Psoas muscle (tissue), 7 donors: ENCODE measurements at regions not wholly inside any gene's neighbourhood (a gene's known extent, or its start where the extent isn't known, plus 50 kb on each side); places are given as distances from the start of the nearest gene placed in this dataset.
"Not testable (repeated sequence)": the region's sequence is repeated elsewhere in the genome, so short reads cannot be mapped to it uniquely, and the experiment has no call there.

Experiments used
- ATAC-seq, 4 donors: fragments of 200-7000 bp; cut with Tn5 transposase; one replicate each; pipeline ENCODE4 v1.9.1; 2020; ENCODE audit warnings: moderate library complexity in 3 of 4, mild to moderate bottlenecking in 2 of 4
- DNase-seq, 2 donors: peaks; one replicate each; pipeline ENCODE4 v3.0.0-alpha.2; 2020
- H3K27ac ChIP-seq: fragments of 200-600 bp; one replicate; pipeline ENCODE4 v1.8.0; 2022
- H3K27me3 ChIP-seq, 3 donors: fragments of 200-600 bp in 1 of 3; one replicate each; pipeline versions ENCODE4 v1.6.1 to v1.8.0; 2013 to 2022; ENCODE audit warnings: low read length in 2 of 3, mild to moderate bottlenecking in 2 of 3, moderate library complexity in 1 of 3; ENCODE audit not compliant: insufficient read depth in 3 of 3
- H3K36me3 ChIP-seq, 2 donors: fragments of 200-600 bp in 1 of 2; one replicate each; pipeline versions ENCODE4 v1.6.1 to v1.8.0; 2013 to 2022; ENCODE audit warnings: low read depth in 1 of 2, mild to moderate bottlenecking in 1 of 2, moderate library complexity in 1 of 2; ENCODE audit not compliant: insufficient read depth in 1 of 2
- H3K4me1 ChIP-seq: fragments of 200-600 bp; one replicate; pipeline ENCODE4 v1.8.0; 2022
- H3K4me3 ChIP-seq: fragments of 200-600 bp; one replicate; pipeline ENCODE4 v1.8.0; 2022; ENCODE audit warnings: mild to moderate bottlenecking
- H3K9me3 ChIP-seq: fragments of 200-600 bp; one replicate; pipeline ENCODE4 v1.8.0; 2022
- CTCF ChIP-seq: fragments of 200-600 bp; IDR thresholded peaks from one replicate; pipeline ENCODE4 v1.8.0; 2022; ENCODE audit warnings: antibody characterized with exemption
- WGBS, 3 donors: extraction: QIAGEN DNeasy Blood & Tissue Kit; methylation state at CpG; one replicate each; pipeline versions ENCODE4 v1.1.6 to v1.1.7; 2013; 5-methylcytosine and 5-hydroxymethylcytosine counted together
- intact Hi-C, 2 donors: fragments of 100-400 bp; cut with DNase I; formaldehyde crosslinking; loops; one replicate each; pipeline versions ENCODE4 v1.11.0 to v1.14.2; 2022
- donor health status: healthy with polysubstance abuse.
- donor health status: DM: no; HTN: no; CAD: no; lungs with moderate emphysema.
- donor health status: Bipolar disorder and iron deficiency.
- donor health status: healthy.
- donor health status: DM: yes; HTN: yes; CAD: no.
- donor health status: DM: no; HTN: no; CAD: no.
- donor health status: DM: yes; HTN: yes; CAD: no.

- Histone ChIP-seq H3K27ac (no peak overlapping the region), H3K27me3 (peaks cover 0 to 3% (median 0%) of the 10 kb centered on the region in 3 donors), H3K4me1 (no peaks in the 10 kb centered on the region), H3K4me3 (no peak overlapping the region), H3K36me3 (no peaks in the 10 kb centered on the region), H3K9me3 (no peaks in the 10 kb centered on the region)
- no peak for TF ChIP-seq CTCF
- no peak for DNase-seq
- ATAC-seq = no peak
- intact Hi-C loops = no loop called here
These were observed 262.4 kb upstream of the ACTBL2 start for GRCh38 chr5:57745029-57745428.

GRCh38 chr5:57741336-57741735 is 258.7 kb upstream of the ACTBL2 start:
- ATAC-seq (no peak), DNase-seq (no peak)
- no peak overlapping the region for H3K4me3 ChIP-seq
- intact Hi-C loops = no loop called here
- H3K27me3 ChIP-seq = peaks cover 0 to 3% (median 0%) of the 10 kb centered on the region in 3 donors
- H3K9me3 ChIP-seq = no peaks in the 10 kb centered on the region
- H3K27ac ChIP-seq = no peak overlapping the region
- no peaks in the 10 kb centered on the region for H3K36me3 ChIP-seq
- no peaks in the 10 kb centered on the region for H3K4me1 ChIP-seq
- TF ChIP-seq CTCF = no peak

- Histone ChIP-seq H3K9me3 (no peaks in the 10 kb centered on the region), H3K27ac (no peak overlapping the region), H3K4me3 (no peak overlapping the region), H3K36me3 (no peaks in the 10 kb centered on the region), H3K4me1 (no peaks in the 10 kb centered on the region), H3K27me3 (no peaks in the 10 kb centered on the region)
- ATAC-seq (no peak), DNase-seq (no peak)
- intact Hi-C loops = no loop called here
- WGBS, 3 donors = 98 to 100% (median 99%) methylated on average over 1 of the region's 1 CpG
- TF ChIP-seq CTCF = no peak
These were observed 256.2 kb upstream of the ACTBL2 start for GRCh38 chr5:57738787-57739186.

GRCh38 chr5:57738301-57738700 is 255.7 kb upstream of the ACTBL2 start:
- intact Hi-C loops = no loop called here
- ATAC-seq (no peak), DNase-seq (no peak)
- Histone ChIP-seq H3K4me1 (no peaks in the 10 kb centered on the region), H3K36me3 (no peaks in the 10 kb centered on the region), H3K27ac (no peak overlapping the region), H3K9me3 (no peaks in the 10 kb centered on the region), H3K27me3 (no peaks in the 10 kb centered on the region), H3K4me3 (no peak overlapping the region)
- WGBS, 3 donors = 63 to 73% (median 63%) methylated on average over 2 of the region's 2 CpGs
- TF ChIP-seq CTCF = no peak

GRCh38 chr5:57736716-57737115 is 254.1 kb upstream of the ACTBL2 start:
- Histone ChIP-seq H3K9me3 (no peaks in the 10 kb centered on the region), H3K27me3 (no peaks in the 10 kb centered on the region), H3K4me1 (no peaks in the 10 kb centered on the region), H3K36me3 (no peaks in the 10 kb centered on the region), H3K4me3 (no peak overlapping the region), H3K27ac (no peak overlapping the region)
- no peak for DNase-seq
- 53 to 67% (median 56%) methylated on average over 4 of the region's 4 CpGs for WGBS, 3 donors
- no peak for TF ChIP-seq CTCF
- ATAC-seq = no peak
- intact Hi-C loops = no loop called here

- H3K4me1 ChIP-seq, H3K9me3 ChIP-seq, H3K36me3 ChIP-seq, intact Hi-C loops, DNase-seq, H3K27ac ChIP-seq, H3K4me3 ChIP-seq, H3K27me3 ChIP-seq: not testable (repeated sequence)
- WGBS, 3 donors = 67 to 83% (median 69%) methylated on average over 7 of the region's 7 CpGs
- peak in 1 of 4 donors; percentile 33 for ATAC-seq
These were observed 252.9 kb upstream of the ACTBL2 start for GRCh38 chr5:57735279-57736153.
